WTC11 (cell line): ENCODE measurements at regions not wholly inside any gene's neighbourhood (a gene's known extent, or its start where the extent isn't known, plus 50 kb on each side); places are given as distances from the start of the nearest gene placed in this dataset.

Experiments used
- ATAC-seq: fragments of 200-7000 bp; cut with Tn5 transposase; 2 replicates; pipeline ENCODE4 v1.10.0; 2021; ENCODE audit warnings: mild to moderate bottlenecking, moderate library complexity
- CTCF ChIA-PET: fragments of 300-600 bp; sonication (Branson Sonifier 250); formaldehyde crosslinking; loops from one replicate; lab custom pipeline; 2021; ENCODE audit warnings: antibody characterized with exemption; lab: Charles Lee
- POLR2A ChIA-PET: fragments of 350-600 bp; sonication (Branson Sonifier 250); formaldehyde crosslinking; loops from one replicate; lab custom pipeline; 2021; ENCODE audit warnings: antibody characterized with exemption; lab: Charles Lee
- DNase-seq: peaks from one replicate; pipeline ENCODE4 v3.0.0; 2021; ENCODE audit warnings: low spot score
- H3K27ac Mint-ChIP-seq: 2 replicates; pipeline ENCODE4 v1.8.0; 2021; ENCODE audit warnings: mixed read lengths
- H3K27me3 Mint-ChIP-seq: 2 replicates; pipeline ENCODE4 v1.8.0; 2021; ENCODE audit warnings: low read depth, mild to moderate bottlenecking, moderate library complexity, mixed read lengths
- H3K36me3 Mint-ChIP-seq: 2 replicates; pipeline ENCODE4 v1.8.0; 2021; ENCODE audit warnings: mixed read lengths
- H3K4me1 Mint-ChIP-seq: 2 replicates; pipeline ENCODE4 v1.8.0; 2022; ENCODE audit warnings: mixed read lengths
- H3K4me3 Mint-ChIP-seq: 2 replicates; pipeline ENCODE4 v1.8.0; 2021; ENCODE audit warnings: mild to moderate bottlenecking, moderate library complexity, mixed read lengths
- H3K9me3 Mint-ChIP-seq: 2 replicates; pipeline ENCODE4 v1.8.0; 2021; ENCODE audit warnings: mixed read lengths
- ATF1 ChIP-seq: sonication (generic); formaldehyde crosslinking; IDR thresholded peaks from 2 replicates; pipeline ENCODE4 v1.8.1; 2023; ENCODE audit warnings: mild to moderate bottlenecking, moderate library complexity, missing genetic modification reagents
- ATF2 ChIP-seq: sonication (generic); formaldehyde crosslinking; IDR thresholded peaks from 2 replicates; pipeline ENCODE4 v1.8.1; 2022; ENCODE audit warnings: low read depth, missing genetic modification reagents, borderline replicate concordance
- FOXK1 ChIP-seq: sonication (generic); formaldehyde crosslinking; IDR thresholded peaks from 2 replicates; pipeline ENCODE4 v1.8.0; 2022; ENCODE audit warnings: mild to moderate bottlenecking, moderate library complexity, missing genetic modification reagents
- MYBL2 ChIP-seq: sonication (generic); formaldehyde crosslinking; IDR thresholded peaks from 2 replicates; pipeline ENCODE4 v1.8.1; 2023; ENCODE audit warnings: mild to moderate bottlenecking, moderate library complexity, missing genetic modification reagents
- NFATC4 ChIP-seq: fragments of 250-450 bp; sonication (Bioruptor Pico); IDR thresholded peaks from 2 replicates; pipeline ENCODE4 v1.9.0; 2021; ENCODE audit warnings: mild to moderate bottlenecking
- NR2C2 ChIP-seq: sonication (generic); formaldehyde crosslinking; IDR thresholded peaks from 2 replicates; pipeline ENCODE4 v1.8.0; 2022; ENCODE audit warnings: mild to moderate bottlenecking, missing genetic modification reagents
- OVOL2 ChIP-seq: fragments of 250-450 bp; sonication (Bioruptor Pico); IDR thresholded peaks from 2 replicates; pipeline ENCODE4 v1.9.0; 2021; ENCODE audit warnings: mild to moderate bottlenecking, borderline replicate concordance
- TCF7 ChIP-seq: sonication (generic); formaldehyde crosslinking; IDR thresholded peaks from 2 replicates; pipeline ENCODE4 v1.8.0; 2022; ENCODE audit warnings: mild to moderate bottlenecking, low read depth, missing genetic modification reagents, moderate library complexity
- USF2 ChIP-seq: sonication (generic); formaldehyde crosslinking; IDR thresholded peaks from 2 replicates; pipeline ENCODE4 v1.8.1; 2023; ENCODE audit warnings: mild to moderate bottlenecking, missing genetic modification reagents, moderate library complexity
- ZNF121 ChIP-seq: sonication (generic); formaldehyde crosslinking; IDR thresholded peaks from 2 replicates; pipeline ENCODE4 v1.8.0; 2023; ENCODE audit warnings: missing genetic modification reagents
- ZNF423 ChIP-seq: fragments of 250-450 bp; sonication (Bioruptor Pico); IDR thresholded peaks from 2 replicates; pipeline ENCODE4 v2.1.2; 2022; ENCODE audit warnings: mild to moderate bottlenecking, moderate library complexity
- ZNF425 ChIP-seq: fragments of 250-450 bp; sonication (Bioruptor Pico); conservative IDR thresholded peaks from 2 replicates; pipeline ENCODE4 v1.9.0; 2021; ENCODE audit warnings: mild to moderate bottlenecking
- TF ChIP-seq, protein P1 (sequence below): fragments of 250-450 bp; sonication (Bioruptor Pico); IDR thresholded peaks from 2 replicates; pipeline ENCODE4 v1.8.0; 2021; ENCODE audit warnings: mild to moderate bottlenecking
- TF ChIP-seq, protein P2 (sequence below): sonication (generic); formaldehyde crosslinking; IDR thresholded peaks from 2 replicates; pipeline ENCODE4 v1.8.1; 2023; ENCODE audit warnings: mild to moderate bottlenecking, missing genetic modification reagents
- TF ChIP-seq, protein P3 (sequence below): sonication (generic); formaldehyde crosslinking; IDR thresholded peaks from 2 replicates; pipeline ENCODE4 v1.8.0; 2023; ENCODE audit warnings: mild to moderate bottlenecking, missing genetic modification reagents
- TF ChIP-seq, protein P4 (sequence below): sonication (generic); formaldehyde crosslinking; IDR thresholded peaks from 2 replicates; pipeline ENCODE4 v1.8.0; 2023; ENCODE audit warnings: missing genetic modification reagents, mild to moderate bottlenecking, borderline replicate concordance
- TF ChIP-seq, protein P5 (sequence below): fragments of 250-450 bp; sonication (Bioruptor Pico); IDR thresholded peaks from 2 replicates; pipeline ENCODE4 v1.9.0; 2021; ENCODE audit warnings: mild to moderate bottlenecking, borderline replicate concordance

DNA sequence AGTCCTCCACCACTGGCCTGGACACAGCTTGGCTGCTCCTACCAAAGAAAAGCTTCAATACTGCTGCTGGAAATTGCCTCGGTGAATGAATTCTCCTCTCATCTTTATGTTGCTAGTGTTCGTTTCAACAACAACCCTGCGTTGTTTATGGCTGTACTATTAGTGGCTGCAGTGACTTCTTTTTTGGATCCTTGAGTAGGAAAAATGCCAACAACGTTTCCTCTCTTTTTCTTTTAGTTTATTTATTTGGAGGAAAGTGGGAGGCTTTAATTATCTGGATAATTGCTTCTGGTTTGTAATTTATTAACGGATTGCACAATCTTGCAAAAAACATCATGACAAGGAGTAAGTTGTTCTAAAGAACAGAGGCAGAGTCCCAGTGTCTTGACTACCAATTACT is 464.1 kb upstream of the TRAM1L1 start:
- POLR2A ChIA-PET: no interaction called here
- CTCF ChIA-PET: no interaction called here
- Mint-ChIP-seq H3K36me3 (no peaks in the 10 kb centered on the region), H3K27ac (no peak overlapping the region), H3K9me3 (peaks cover 11% of the 10 kb centered on the region), H3K4me1 (no peaks in the 10 kb centered on the region), H3K4me3 (no peak overlapping the region), H3K27me3 (no peaks in the 10 kb centered on the region)
- DNase-seq (no peak), ATAC-seq (no peak)
- no peak for TF ChIP-seq ZNF423
- TF ChIP-seq, protein P1, sequence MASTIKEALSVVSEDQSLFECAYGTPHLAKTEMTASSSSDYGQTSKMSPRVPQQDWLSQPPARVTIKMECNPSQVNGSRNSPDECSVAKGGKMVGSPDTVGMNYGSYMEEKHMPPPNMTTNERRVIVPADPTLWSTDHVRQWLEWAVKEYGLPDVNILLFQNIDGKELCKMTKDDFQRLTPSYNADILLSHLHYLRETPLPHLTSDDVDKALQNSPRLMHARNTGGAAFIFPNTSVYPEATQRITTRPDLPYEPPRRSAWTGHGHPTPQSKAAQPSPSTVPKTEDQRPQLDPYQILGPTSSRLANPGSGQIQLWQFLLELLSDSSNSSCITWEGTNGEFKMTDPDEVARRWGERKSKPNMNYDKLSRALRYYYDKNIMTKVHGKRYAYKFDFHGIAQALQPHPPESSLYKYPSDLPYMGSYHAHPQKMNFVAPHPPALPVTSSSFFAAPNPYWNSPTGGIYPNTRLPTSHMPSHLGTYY (CRISPR knock-in tag): no peak
- no peak for TF ChIP-seq NFATC4 (CRISPR knock-in tag)
- no peak for TF ChIP-seq USF2 (CRISPR knock-in tag)
- no peak for TF ChIP-seq ZNF425
- TF ChIP-seq TCF7 (CRISPR knock-in tag): no peak
- TF ChIP-seq, protein P2, sequence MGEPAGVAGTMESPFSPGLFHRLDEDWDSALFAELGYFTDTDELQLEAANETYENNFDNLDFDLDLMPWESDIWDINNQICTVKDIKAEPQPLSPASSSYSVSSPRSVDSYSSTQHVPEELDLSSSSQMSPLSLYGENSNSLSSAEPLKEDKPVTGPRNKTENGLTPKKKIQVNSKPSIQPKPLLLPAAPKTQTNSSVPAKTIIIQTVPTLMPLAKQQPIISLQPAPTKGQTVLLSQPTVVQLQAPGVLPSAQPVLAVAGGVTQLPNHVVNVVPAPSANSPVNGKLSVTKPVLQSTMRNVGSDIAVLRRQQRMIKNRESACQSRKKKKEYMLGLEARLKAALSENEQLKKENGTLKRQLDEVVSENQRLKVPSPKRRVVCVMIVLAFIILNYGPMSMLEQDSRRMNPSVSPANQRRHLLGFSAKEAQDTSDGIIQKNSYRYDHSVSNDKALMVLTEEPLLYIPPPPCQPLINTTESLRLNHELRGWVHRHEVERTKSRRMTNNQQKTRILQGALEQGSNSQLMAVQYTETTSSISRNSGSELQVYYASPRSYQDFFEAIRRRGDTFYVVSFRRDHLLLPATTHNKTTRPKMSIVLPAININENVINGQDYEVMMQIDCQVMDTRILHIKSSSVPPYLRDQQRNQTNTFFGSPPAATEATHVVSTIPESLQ: no peak
- TF ChIP-seq NR2C2 (CRISPR knock-in tag): no peak
- TF ChIP-seq, protein P3, sequence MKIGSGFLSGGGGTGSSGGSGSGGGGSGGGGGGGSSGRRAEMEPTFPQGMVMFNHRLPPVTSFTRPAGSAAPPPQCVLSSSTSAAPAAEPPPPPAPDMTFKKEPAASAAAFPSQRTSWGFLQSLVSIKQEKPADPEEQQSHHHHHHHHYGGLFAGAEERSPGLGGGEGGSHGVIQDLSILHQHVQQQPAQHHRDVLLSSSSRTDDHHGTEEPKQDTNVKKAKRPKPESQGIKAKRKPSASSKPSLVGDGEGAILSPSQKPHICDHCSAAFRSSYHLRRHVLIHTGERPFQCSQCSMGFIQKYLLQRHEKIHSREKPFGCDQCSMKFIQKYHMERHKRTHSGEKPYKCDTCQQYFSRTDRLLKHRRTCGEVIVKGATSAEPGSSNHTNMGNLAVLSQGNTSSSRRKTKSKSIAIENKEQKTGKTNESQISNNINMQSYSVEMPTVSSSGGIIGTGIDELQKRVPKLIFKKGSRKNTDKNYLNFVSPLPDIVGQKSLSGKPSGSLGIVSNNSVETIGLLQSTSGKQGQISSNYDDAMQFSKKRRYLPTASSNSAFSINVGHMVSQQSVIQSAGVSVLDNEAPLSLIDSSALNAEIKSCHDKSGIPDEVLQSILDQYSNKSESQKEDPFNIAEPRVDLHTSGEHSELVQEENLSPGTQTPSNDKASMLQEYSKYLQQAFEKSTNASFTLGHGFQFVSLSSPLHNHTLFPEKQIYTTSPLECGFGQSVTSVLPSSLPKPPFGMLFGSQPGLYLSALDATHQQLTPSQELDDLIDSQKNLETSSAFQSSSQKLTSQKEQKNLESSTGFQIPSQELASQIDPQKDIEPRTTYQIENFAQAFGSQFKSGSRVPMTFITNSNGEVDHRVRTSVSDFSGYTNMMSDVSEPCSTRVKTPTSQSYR (CRISPR knock-in tag): no peak
- no peak for TF ChIP-seq ZNF121
- TF ChIP-seq, protein P4, sequence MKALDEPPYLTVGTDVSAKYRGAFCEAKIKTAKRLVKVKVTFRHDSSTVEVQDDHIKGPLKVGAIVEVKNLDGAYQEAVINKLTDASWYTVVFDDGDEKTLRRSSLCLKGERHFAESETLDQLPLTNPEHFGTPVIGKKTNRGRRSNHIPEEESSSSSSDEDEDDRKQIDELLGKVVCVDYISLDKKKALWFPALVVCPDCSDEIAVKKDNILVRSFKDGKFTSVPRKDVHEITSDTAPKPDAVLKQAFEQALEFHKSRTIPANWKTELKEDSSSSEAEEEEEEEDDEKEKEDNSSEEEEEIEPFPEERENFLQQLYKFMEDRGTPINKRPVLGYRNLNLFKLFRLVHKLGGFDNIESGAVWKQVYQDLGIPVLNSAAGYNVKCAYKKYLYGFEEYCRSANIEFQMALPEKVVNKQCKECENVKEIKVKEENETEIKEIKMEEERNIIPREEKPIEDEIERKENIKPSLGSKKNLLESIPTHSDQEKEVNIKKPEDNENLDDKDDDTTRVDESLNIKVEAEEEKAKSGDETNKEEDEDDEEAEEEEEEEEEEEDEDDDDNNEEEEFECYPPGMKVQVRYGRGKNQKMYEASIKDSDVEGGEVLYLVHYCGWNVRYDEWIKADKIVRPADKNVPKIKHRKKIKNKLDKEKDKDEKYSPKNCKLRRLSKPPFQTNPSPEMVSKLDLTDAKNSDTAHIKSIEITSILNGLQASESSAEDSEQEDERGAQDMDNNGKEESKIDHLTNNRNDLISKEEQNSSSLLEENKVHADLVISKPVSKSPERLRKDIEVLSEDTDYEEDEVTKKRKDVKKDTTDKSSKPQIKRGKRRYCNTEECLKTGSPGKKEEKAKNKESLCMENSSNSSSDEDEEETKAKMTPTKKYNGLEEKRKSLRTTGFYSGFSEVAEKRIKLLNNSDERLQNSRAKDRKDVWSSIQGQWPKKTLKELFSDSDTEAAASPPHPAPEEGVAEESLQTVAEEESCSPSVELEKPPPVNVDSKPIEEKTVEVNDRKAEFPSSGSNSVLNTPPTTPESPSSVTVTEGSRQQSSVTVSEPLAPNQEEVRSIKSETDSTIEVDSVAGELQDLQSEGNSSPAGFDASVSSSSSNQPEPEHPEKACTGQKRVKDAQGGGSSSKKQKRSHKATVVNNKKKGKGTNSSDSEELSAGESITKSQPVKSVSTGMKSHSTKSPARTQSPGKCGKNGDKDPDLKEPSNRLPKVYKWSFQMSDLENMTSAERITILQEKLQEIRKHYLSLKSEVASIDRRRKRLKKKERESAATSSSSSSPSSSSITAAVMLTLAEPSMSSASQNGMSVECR (CRISPR knock-in tag): no peak
- TF ChIP-seq ATF1 (CRISPR knock-in tag): no peak
- no peak for TF ChIP-seq OVOL2 (CRISPR knock-in tag)
- TF ChIP-seq MYBL2 (CRISPR knock-in tag): no peak
- TF ChIP-seq FOXK1 (CRISPR knock-in tag): no peak
- TF ChIP-seq, protein P5, sequence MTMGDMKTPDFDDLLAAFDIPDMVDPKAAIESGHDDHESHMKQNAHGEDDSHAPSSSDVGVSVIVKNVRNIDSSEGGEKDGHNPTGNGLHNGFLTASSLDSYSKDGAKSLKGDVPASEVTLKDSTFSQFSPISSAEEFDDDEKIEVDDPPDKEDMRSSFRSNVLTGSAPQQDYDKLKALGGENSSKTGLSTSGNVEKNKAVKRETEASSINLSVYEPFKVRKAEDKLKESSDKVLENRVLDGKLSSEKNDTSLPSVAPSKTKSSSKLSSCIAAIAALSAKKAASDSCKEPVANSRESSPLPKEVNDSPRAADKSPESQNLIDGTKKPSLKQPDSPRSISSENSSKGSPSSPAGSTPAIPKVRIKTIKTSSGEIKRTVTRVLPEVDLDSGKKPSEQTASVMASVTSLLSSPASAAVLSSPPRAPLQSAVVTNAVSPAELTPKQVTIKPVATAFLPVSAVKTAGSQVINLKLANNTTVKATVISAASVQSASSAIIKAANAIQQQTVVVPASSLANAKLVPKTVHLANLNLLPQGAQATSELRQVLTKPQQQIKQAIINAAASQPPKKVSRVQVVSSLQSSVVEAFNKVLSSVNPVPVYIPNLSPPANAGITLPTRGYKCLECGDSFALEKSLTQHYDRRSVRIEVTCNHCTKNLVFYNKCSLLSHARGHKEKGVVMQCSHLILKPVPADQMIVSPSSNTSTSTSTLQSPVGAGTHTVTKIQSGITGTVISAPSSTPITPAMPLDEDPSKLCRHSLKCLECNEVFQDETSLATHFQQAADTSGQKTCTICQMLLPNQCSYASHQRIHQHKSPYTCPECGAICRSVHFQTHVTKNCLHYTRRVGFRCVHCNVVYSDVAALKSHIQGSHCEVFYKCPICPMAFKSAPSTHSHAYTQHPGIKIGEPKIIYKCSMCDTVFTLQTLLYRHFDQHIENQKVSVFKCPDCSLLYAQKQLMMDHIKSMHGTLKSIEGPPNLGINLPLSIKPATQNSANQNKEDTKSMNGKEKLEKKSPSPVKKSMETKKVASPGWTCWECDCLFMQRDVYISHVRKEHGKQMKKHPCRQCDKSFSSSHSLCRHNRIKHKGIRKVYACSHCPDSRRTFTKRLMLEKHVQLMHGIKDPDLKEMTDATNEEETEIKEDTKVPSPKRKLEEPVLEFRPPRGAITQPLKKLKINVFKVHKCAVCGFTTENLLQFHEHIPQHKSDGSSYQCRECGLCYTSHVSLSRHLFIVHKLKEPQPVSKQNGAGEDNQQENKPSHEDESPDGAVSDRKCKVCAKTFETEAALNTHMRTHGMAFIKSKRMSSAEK (CRISPR knock-in tag): no peak
- TF ChIP-seq ATF2 (CRISPR knock-in tag): no peak
